ENCODE measurements at regions not wholly inside any gene's neighbourhood (a gene's known extent, or its start where the extent isn't known, plus 50 kb on each side); places are given as distances from the start of the nearest gene placed in this dataset.
"Not testable (repeated sequence)": the region's sequence is repeated elsewhere in the genome, so short reads cannot be mapped to it uniquely, and the experiment has no call there.

DNA sequence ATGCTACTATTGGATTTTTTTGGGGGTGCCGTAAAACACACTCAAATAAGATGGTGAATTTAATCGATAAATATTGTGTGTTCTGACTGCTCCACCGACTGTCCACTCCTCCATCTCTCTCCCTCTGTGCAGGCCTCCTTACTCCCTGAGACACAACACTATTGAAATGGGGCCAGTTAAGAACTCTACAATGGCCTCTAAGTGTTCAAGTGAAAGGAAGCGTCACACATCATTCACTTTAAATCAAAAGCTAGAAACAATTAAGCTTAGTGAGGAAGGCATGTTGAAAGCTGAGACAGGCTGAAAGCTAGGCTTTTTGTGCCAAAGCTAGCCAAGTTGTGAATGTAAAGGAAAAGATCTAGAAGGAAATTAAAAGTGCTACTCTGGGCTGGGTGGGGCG, 156.7 kb downstream of the CTTN start:
- no peak overlapping the region for H3K9ac ChIP-seq
- no peaks in the 10 kb centered on the region for H3K9me3 ChIP-seq
- TF ChIP-seq Cebpa-rat (IDR thresholded peaks at IDR 0.05), result no peak
- H3K27me3 ChIP-seq, result no peaks in the 10 kb centered on the region
- H3K36me3 ChIP-seq, result no peaks in the 10 kb centered on the region
- no peak overlapping the region for H3K4me2 ChIP-seq
- no peak overlapping the region for H3K4me3 ChIP-seq
- H4K20me1 ChIP-seq, result no peaks in the 10 kb centered on the region
- no peak overlapping the region for H3K27ac ChIP-seq
- no peaks in the 10 kb centered on the region for H3K4me1 ChIP-seq

DNA sequence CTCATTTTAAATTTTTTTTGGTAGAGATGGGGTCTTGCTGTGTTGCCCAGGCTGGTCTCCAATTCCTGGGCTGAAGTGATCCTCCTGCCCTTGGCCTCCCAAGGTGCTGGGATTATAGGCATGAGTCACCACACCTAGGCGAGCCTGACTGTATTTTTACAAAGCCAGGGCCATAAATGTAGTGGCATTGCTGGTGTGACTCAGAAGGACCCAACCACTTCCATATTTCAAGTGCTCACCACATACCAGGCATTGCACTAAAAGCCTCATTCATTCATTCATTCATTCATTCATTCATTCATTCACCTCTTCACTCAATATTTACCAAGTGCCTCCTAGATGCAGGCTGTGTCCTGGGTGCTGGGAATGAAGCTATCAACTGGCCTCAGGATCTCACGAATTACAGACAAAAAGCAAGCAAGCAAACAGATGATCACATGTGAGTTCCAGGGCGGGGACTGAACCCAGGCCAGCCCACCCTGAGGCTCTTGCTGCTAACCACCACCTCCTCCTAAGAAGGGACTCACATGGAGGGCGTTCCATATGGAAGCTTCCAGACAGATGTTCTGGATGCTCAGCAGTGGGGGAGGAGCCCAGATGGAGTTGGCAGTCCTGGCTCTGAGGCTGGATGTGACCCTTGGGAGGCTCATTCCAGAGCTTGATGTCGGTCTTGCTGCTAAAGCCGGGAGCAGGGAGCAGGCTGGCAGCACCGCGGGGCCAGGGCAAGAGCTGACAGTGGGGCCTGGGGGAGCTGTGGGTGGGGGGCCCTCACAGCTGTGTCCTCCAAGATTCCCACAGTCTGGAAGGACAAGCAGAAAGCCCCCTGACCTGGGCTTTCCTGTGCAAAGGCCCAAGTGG, 158.8 kb downstream of the CTTN start:
- H3K4me1 ChIP-seq, result no peaks in the 10 kb centered on the region
- no peaks in the 10 kb centered on the region for H4K20me1 ChIP-seq
- no peaks in the 10 kb centered on the region for H3K27me3 ChIP-seq
- H3K27ac ChIP-seq, result no peak overlapping the region
- no peaks in the 10 kb centered on the region for H3K9me3 ChIP-seq
- no peak overlapping the region for H3K4me3 ChIP-seq
- no peak overlapping the region for H3K9ac ChIP-seq
- TF ChIP-seq Cebpa-rat (IDR thresholded peaks at IDR 0.05), result no peak
- H3K4me2 ChIP-seq, result no peak overlapping the region
- H3K36me3 ChIP-seq, result no peaks in the 10 kb centered on the region

DNA sequence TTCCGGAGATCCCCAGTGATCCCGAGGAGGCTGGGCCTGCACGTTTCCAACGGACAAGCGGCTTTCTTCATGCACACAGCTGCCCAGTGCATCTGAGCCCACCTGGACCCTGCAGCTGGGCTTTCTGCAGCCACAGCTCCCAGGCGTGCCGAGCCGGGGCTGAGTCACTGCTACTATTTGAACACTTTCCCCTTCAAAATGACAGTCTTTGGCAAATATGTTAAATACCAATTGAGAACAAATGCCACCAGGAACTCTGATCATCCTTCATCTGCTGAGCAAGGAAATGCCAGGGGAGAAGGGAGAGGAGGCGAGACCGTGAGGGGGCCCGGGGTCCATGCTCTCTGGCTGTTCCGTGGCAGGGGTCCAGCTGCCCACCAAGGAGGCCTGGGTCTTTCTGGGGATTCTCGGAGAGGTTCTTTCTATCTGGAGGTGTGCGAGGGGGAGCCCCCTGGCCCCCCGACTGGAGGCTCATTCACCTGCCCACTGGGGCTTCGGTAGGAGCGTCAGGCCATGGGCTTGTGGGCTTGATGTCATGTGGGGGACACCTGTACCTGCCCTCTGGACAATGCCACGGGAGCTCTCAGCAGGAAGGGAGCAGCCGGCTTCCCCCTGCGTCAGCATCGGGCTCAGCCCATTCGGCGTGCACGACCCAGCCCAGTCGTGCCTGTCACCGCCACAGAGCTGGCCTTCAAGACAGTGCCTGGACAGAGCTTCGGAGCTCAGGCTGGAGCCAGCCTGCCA, 159.6 kb downstream of the CTTN start:
- no peak overlapping the region for H3K4me2 ChIP-seq
- no peaks in the 10 kb centered on the region for H3K36me3 ChIP-seq
- no peaks in the 10 kb centered on the region for H3K27me3 ChIP-seq
- no peaks in the 10 kb centered on the region for H3K4me1 ChIP-seq
- TF ChIP-seq Cebpa-rat (IDR thresholded peaks at IDR 0.05), result no peak
- H3K9ac ChIP-seq, result no peak overlapping the region
- no peaks in the 10 kb centered on the region for H4K20me1 ChIP-seq
- no peaks in the 10 kb centered on the region for H3K9me3 ChIP-seq
- no peak overlapping the region for H3K4me3 ChIP-seq
- no peak overlapping the region for H3K27ac ChIP-seq

DNA sequence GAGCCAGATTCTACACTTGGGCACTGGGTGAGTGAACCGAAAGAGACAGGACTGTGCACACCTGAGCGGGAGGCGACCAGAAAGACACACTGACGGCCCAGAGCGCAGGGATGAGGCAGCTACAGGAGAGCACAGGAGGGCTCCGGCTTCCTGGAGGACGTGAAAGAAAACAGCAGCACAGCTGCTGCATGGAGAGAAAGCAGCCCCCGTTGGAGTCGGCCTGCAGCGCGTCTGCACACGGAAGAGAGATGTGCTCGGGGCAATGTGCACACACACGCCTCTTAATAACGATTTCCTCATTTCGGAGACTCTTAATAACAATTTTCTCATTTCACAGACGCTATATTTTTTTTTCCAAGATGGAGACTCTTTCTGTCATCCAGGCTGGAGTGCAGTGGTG, 160.4 kb downstream of the CTTN start:
- TF ChIP-seq Cebpa-rat (IDR thresholded peaks at IDR 0.05), result no peak
- H3K4me1 ChIP-seq, result no peaks in the 10 kb centered on the region
- H4K20me1 ChIP-seq, result no peaks in the 10 kb centered on the region
- no peaks in the 10 kb centered on the region for H3K27me3 ChIP-seq
- no peaks in the 10 kb centered on the region for H3K9me3 ChIP-seq
- no peak overlapping the region for H3K9ac ChIP-seq
- no peaks in the 10 kb centered on the region for H3K36me3 ChIP-seq
- H3K27ac ChIP-seq, result no peak overlapping the region
- H3K4me3 ChIP-seq, result no peak overlapping the region
- H3K4me2 ChIP-seq, result no peak overlapping the region

DNA sequence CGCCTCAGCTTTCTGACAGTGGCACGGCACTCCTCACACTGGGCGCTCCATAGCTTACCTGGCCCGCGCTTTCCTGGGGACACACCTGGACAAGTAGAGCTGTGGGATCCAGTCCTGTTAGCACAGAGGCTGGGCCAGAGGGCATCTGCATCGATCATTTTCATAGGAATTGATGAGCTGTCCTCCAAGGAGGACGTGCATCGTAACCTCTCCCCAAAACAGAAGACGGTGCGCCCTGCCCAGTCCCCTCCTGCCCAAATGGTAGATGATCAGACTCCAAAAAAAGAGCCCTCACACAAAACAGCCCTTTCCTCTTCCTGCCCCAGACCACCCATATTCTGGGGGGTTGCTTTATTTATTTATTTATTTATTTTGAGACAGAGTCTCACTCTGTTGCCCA, 161.2 kb downstream of the CTTN start:
- no peak overlapping the region for H3K4me3 ChIP-seq
- H3K36me3 ChIP-seq, result no peaks in the 10 kb centered on the region
- H3K4me1 ChIP-seq, result no peaks in the 10 kb centered on the region
- no peaks in the 10 kb centered on the region for H3K27me3 ChIP-seq
- no peak for TF ChIP-seq Cebpa-rat (IDR thresholded peaks at IDR 0.05)
- no peak overlapping the region for H3K27ac ChIP-seq
- no peak overlapping the region for H3K4me2 ChIP-seq
- no peaks in the 10 kb centered on the region for H3K9me3 ChIP-seq
- H3K9ac ChIP-seq, result no peak overlapping the region
- H4K20me1 ChIP-seq, result no peaks in the 10 kb centered on the region

DNA sequence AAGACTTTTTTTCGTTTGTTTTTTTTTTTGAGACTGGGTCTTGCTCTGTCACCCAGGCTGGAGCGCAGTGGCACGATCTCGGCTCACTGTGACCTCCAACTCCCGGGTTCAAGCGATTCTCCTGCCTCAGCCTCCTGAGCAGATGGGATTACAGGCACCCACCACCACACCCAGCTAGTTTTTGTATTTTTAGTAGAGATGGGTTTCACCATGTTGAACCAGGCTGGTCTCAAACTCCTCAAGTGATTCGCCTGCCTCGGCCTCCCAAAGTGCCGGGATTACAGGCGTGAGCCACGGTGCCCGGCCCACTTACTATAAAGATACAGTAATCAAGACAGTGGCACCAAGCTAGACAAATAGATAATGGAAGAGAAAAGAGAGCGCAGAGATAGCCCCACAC, 162.3 kb downstream of the CTTN start:
- H3K27ac ChIP-seq, H4K20me1 ChIP-seq, H3K4me3 ChIP-seq, H3K9ac ChIP-seq, H3K9me3 ChIP-seq, H3K4me2 ChIP-seq, H3K27me3 ChIP-seq, H3K4me1 ChIP-seq, H3K36me3 ChIP-seq: not testable (repeated sequence)

DNA sequence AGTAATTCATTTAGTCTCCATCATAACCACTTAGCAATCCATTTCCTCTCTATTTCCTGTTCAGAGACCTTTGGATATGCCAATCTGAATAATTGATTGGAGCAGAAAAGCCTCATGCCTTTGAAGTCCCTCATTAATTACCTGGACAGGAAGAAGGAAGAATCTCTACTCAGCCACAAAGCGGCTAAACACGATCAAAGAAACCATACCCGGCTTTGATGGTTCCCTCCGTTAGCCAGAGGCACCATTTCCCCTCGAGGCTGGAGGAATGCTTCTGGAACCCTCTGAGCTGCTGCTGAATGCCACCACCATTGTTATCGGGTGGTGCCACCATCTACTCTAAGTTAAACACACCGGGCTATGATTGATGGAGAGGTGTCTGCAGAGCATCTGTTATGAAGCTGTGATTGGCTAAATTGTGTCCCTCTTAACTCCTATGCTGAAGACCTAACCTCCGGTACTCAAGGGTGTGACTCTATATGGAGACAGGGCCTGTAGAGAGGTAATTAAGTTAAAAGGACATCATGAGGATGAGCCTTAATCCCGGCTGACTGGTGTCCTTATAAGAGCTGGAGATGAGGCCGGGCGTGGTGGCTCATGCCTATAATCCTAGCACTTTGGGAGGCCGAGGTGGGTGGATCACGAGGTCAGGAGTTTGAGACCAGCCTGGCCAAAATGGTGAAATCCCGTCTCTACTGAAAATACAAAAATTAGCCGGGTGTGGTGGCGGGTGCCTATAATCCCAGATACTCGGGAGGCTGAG, 168.6 kb downstream of the CTTN start:
- Histone ChIP-seq H3K4me1 (peaks cover 14% of the 10 kb centered on the region), H3K4me2 (no peak overlapping the region), H3K9ac (no peak overlapping the region), H3K36me3 (no peaks in the 10 kb centered on the region), H3K4me3 (no peak overlapping the region), H3K27me3 (no peaks in the 10 kb centered on the region), H3K27ac (no peak overlapping the region), H4K20me1 (no peaks in the 10 kb centered on the region), H3K9me3 (peaks cover 8% of the 10 kb centered on the region; the same call in 1 of the 2 replicates)
- TF ChIP-seq Cebpa-rat (IDR thresholded peaks at IDR 0.05), result no peak

DNA sequence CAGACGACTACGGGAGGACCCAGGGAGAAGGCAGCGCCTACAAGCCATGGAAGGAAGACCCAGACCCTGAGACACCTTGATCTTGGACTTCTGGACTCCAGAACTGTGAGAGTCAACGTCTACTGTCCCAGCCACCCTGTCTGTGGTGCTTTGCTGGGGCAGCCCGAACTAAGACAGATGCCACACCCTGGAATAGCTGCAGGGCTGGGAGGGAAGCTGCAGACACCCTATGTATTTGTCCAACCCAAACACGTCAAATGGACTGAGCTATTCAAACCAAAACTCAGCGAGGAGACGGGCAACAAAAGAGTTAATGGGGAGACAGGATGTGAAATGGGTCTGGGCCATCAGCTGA, 169.3 kb downstream of the CTTN start:
- Histone ChIP-seq H3K9ac (no peak overlapping the region), H3K9me3 (peaks cover 8% of the 10 kb centered on the region; the same call in 1 of the 2 replicates), H3K4me2 (peak overlapping the region; percentile 63), H3K27ac (no peak overlapping the region), H4K20me1 (no peaks in the 10 kb centered on the region), H3K36me3 (no peaks in the 10 kb centered on the region), H3K4me3 (no peak overlapping the region), H3K27me3 (no peaks in the 10 kb centered on the region), H3K4me1 (peaks cover 14% of the 10 kb centered on the region)
- no peak for TF ChIP-seq Cebpa-rat (IDR thresholded peaks at IDR 0.05)

DNA sequence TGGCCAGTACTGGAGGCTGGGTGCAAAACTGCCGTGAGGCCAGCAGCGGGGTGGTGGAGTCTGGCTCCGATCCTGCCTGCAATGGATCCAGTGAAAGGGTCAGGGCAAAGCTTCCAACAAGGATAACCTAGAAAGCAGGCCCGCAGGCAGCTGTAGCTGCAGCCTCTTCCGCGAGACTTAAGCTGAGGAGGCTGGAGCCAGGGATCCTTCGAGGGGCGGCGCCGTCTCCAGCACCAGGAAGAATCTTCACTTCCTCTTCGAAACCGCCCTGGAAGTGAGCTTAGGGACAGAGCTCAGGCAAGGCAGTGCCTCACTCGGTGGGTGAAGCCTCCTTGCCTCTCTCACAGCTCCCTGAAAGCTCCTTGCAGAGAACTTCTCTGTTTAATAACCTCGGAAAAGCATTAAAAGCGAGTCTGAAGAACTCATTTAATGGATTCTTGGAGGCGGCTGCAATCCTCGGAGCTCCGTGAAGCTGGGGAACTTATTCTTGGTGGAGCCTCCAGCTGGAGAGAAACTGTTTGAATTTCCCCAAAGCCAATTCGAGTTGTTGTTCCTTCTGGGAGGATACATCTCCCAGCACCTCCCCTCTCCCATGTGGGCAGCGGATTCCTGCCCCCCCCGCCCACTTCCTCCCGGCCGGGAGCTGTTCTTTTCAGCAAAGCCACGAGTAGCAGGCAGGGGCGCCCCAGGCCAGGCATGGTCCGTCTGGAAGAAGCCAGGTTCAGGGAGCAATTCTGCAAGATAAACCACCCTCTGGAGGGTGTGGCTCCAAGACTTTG, 169.9 kb downstream of the CTTN start:
- H4K20me1 ChIP-seq, result no peaks in the 10 kb centered on the region
- H3K4me1 ChIP-seq, result peaks cover 14% of the 10 kb centered on the region
- no peaks in the 10 kb centered on the region for H3K36me3 ChIP-seq
- peak overlapping the region; percentile 63 for H3K4me2 ChIP-seq
- H3K27me3 ChIP-seq, result no peaks in the 10 kb centered on the region
- peaks cover 8% of the 10 kb centered on the region; the same call in 1 of the 2 replicates for H3K9me3 ChIP-seq
- TF ChIP-seq Cebpa-rat (IDR thresholded peaks at IDR 0.05), result no peak
- H3K9ac ChIP-seq, result no peak overlapping the region
- no peak overlapping the region for H3K27ac ChIP-seq
- 0 out of 2 replicates have a peak overlapping the region, but pooled peaks have one; percentile 8 for H3K4me3 ChIP-seq

Data from BLaER1 (cell line).